22Rv1 (cell line): ENCODE measurements at regions not wholly inside any gene's neighbourhood (a gene's known extent, or its start where the extent isn't known, plus 50 kb on each side); places are given as distances from the start of the nearest gene placed in this dataset.

Experiments
- CTCF ChIP-seq: fragments of 450-650 bp; IDR thresholded peaks from 2 replicates; pipeline ENCODE4 v1.5.1; 2017; ENCODE audit warnings: mild to moderate bottlenecking
- ZFX ChIP-seq: fragments of 450-650 bp; IDR thresholded peaks from 2 replicates; pipeline ENCODE4 v1.6.1; 2017; ENCODE audit warnings: antibody characterized with exemption, borderline replicate concordance

DNA sequence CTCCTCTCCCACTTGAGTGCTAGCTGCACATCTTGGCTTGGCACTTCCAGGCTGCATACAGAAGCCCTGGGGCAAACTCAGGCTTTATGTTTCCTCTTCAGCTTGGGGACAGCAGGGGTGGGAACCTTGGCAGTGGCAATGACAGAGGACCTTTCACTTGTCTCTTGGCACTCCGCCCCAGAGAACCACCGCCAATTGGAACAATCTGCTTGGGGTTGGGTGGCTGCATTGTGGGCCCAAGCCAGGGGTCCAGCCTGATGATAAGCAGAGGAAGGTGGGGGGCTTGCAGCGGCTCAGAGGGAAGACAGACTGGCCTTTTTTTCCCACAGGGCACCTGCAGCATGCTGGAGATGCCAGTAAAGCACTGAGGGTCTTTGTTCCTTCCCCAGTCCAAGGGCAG, 179.0 kb upstream of the NMUR2 start:
- no peak for TF ChIP-seq CTCF
- TF ChIP-seq ZFX, result no peak
